ENCODE measurements at regions not wholly inside any gene's neighbourhood (a gene's known extent, or its start where the extent isn't known, plus 50 kb on each side); places are given as distances from the start of the nearest gene placed in this dataset.

GRCh38 chr6:92777146-92777740 is 642.1 kb downstream of the EPHA7 start:
- DNase-seq = no peak
- Mint-ChIP-seq H3K4me1 (ENCODE audit: low read depth) (no peaks in the 10 kb centered on the region), H3K27me3 (no peaks in the 10 kb centered on the region), H3K36me3 (ENCODE audit: low read depth) (no peaks in the 10 kb centered on the region), H3K9me3 (peaks cover 4% of the 10 kb centered on the region), H3K27ac (no peak overlapping the region), H3K4me3 (no peak overlapping the region)
- intact Hi-C loops (cut with micrococcal nuclease) = no loop called here
- CTCF ChIA-PET = no interaction called here
- TF ChIP-seq CTCF (IDR thresholded peaks at IDR 0.05) = no peak
- ATAC-seq = no peak
- POLR2A ChIA-PET = no interaction called here

GRCh38 chr6:92770540-92770939 is 648.8 kb downstream of the EPHA7 start:
- ChIA-PET POLR2A (no interaction called here), CTCF (no interaction called here)
- Mint-ChIP-seq H3K27ac (no peak overlapping the region), H3K4me3 (no peak overlapping the region), H3K4me1 (ENCODE audit: low read depth) (no peaks in the 10 kb centered on the region), H3K9me3 (peaks cover 4% of the 10 kb centered on the region), H3K36me3 (ENCODE audit: low read depth) (no peaks in the 10 kb centered on the region), H3K27me3 (no peaks in the 10 kb centered on the region)
- intact Hi-C loops (cut with micrococcal nuclease) = no loop called here
- no peak for DNase-seq
- no peak for ATAC-seq
- no peak for TF ChIP-seq CTCF (IDR thresholded peaks at IDR 0.05)

GRCh38 chr6:92767101-92767500 is 652.3 kb downstream of the EPHA7 start:
- CTCF ChIA-PET = no interaction called here
- no peaks in the 10 kb centered on the region for H3K36me3 Mint-ChIP-seq (ENCODE audit: low read depth)
- H3K27ac Mint-ChIP-seq = no peak overlapping the region
- no peak overlapping the region for H3K4me3 Mint-ChIP-seq
- intact Hi-C loops (cut with micrococcal nuclease) = no loop called here
- no peak for DNase-seq
- ATAC-seq = no peak
- H3K27me3 Mint-ChIP-seq = no peaks in the 10 kb centered on the region
- POLR2A ChIA-PET = no interaction called here
- H3K9me3 Mint-ChIP-seq = peaks cover 2% of the 10 kb centered on the region
- no peak for TF ChIP-seq CTCF (IDR thresholded peaks at IDR 0.05)
- no peaks in the 10 kb centered on the region for H3K4me1 Mint-ChIP-seq (ENCODE audit: low read depth)

- Mint-ChIP-seq H3K27ac (no peak overlapping the region), H3K9me3 (peaks cover 3% of the 10 kb centered on the region), H3K4me1 (ENCODE audit: low read depth) (no peaks in the 10 kb centered on the region), H3K27me3 (no peaks in the 10 kb centered on the region), H3K36me3 (ENCODE audit: low read depth) (no peaks in the 10 kb centered on the region), H3K4me3 (no peak overlapping the region)
- ChIA-PET POLR2A (no interaction called here), CTCF (no interaction called here)
- DNase-seq (no peak), ATAC-seq (no peak)
- no peak for TF ChIP-seq CTCF (IDR thresholded peaks at IDR 0.05)
- intact Hi-C loops (cut with micrococcal nuclease) = no loop called here
Observed at GRCh38 chr6:92763680-92764079, 655.7 kb downstream of the EPHA7 start.

- no peak overlapping the region for H3K27ac Mint-ChIP-seq
- peaks cover 2% of the 10 kb centered on the region for H3K9me3 Mint-ChIP-seq
- intact Hi-C loops (cut with micrococcal nuclease) = no loop called here
- no peak for ATAC-seq
- H3K36me3 Mint-ChIP-seq (ENCODE audit: low read depth) = no peaks in the 10 kb centered on the region
- ChIA-PET CTCF (no interaction called here), POLR2A (no interaction called here)
- no peak overlapping the region for H3K4me3 Mint-ChIP-seq
- H3K27me3 Mint-ChIP-seq = no peaks in the 10 kb centered on the region
- no peak for TF ChIP-seq CTCF (IDR thresholded peaks at IDR 0.05)
- DNase-seq = no peak
- no peaks in the 10 kb centered on the region for H3K4me1 Mint-ChIP-seq (ENCODE audit: low read depth)
Observed at GRCh38 chr6:92763274-92763584, 656.1 kb downstream of the EPHA7 start.

Data from activated CD8-positive, alpha-beta T cell treated with anti-CD3 and anti-CD28 coated beads for 36 hours (primary cell).